Smooth muscle cell (in vitro differentiated cells): ENCODE measurements at regions not wholly inside any gene's neighbourhood (a gene's known extent, or its start where the extent isn't known, plus 50 kb on each side); places are given as distances from the start of the nearest gene placed in this dataset.

ENCODE experiments used
- DNase-seq: peaks from one replicate; lab custom pipeline; 2025; ENCODE audit not compliant: unreplicated experiment; lab: John Stamatoyannopoulos, UW
- H2AFZ ChIP-seq: fragments of 200-600 bp; sonication (generic); 2 replicates; pipeline ENCODE4 v1.6.0; 2016; ENCODE audit warnings: antibody characterized with exemption, low read depth, mild to moderate bottlenecking
- H3F3A ChIP-seq: fragments of 200-600 bp; sonication (generic); 2 replicates; pipeline ENCODE4 v1.6.0; 2017; ENCODE audit warnings: antibody characterized with exemption, low read depth
- H3K27ac ChIP-seq: fragments of 200-600 bp; sonication (generic); 2 replicates; pipeline ENCODE4 v1.5.1; 2016; ENCODE audit warnings: low read depth, mild to moderate bottlenecking
- H3K27me3 ChIP-seq: fragments of 200-600 bp; sonication (generic); 2 replicates; pipeline ENCODE4 v1.6.1; 2016; ENCODE audit warnings: low read depth, mild to moderate bottlenecking
- H3K36me3 ChIP-seq: fragments of 200-600 bp; sonication (generic); 2 replicates; pipeline ENCODE4 v1.5.1; 2016; ENCODE audit warnings: low read depth
- H3K4me1 ChIP-seq: fragments of 200-600 bp; sonication (generic); 2 replicates; pipeline ENCODE4 v1.5.1; 2016; ENCODE audit warnings: low read depth
- H3K4me2 ChIP-seq: fragments of 200-600 bp; sonication (generic); 2 replicates; pipeline ENCODE4 v1.6.0; 2016; ENCODE audit warnings: mild to moderate bottlenecking
- H3K4me3 ChIP-seq: fragments of 200-600 bp; sonication (generic); 2 replicates; pipeline ENCODE4 v1.5.1; 2016; ENCODE audit warnings: mild to moderate bottlenecking
- H3K79me2 ChIP-seq: fragments of 200-600 bp; sonication (generic); 2 replicates; pipeline ENCODE4 v1.6.0; 2016; ENCODE audit warnings: low read depth, mild to moderate bottlenecking
- H3K9ac ChIP-seq: fragments of 200-600 bp; sonication (generic); 2 replicates; pipeline ENCODE4 v1.6.0; 2016; ENCODE audit warnings: low read depth
- H3K9me3 ChIP-seq: fragments of 200-600 bp; sonication (generic); replicated peaks from 2 replicates; pipeline ENCODE4 v1.5.1; 2016; ENCODE audit warnings: low read depth
- H4K20me1 ChIP-seq: fragments of 200-600 bp; sonication (generic); 2 replicates; pipeline ENCODE4 v1.6.0; 2016; ENCODE audit warnings: low read depth
- CTCF ChIP-seq: fragments of 200-600 bp; sonication (generic); IDR thresholded peaks from 2 replicates; pipeline ENCODE4 v1.5.1; 2017; ENCODE audit warnings: borderline replicate concordance, mild to moderate bottlenecking, antibody characterized with exemption; ENCODE audit not compliant: insufficient read depth, poor library complexity, severe bottlenecking
- WGBS: methylation state at CpG from one replicate; pipeline ENCODE4 v1.1.7; 2016; ENCODE audit warnings: low lambda C conversion rate; 5-methylcytosine and 5-hydroxymethylcytosine counted together

DNA sequence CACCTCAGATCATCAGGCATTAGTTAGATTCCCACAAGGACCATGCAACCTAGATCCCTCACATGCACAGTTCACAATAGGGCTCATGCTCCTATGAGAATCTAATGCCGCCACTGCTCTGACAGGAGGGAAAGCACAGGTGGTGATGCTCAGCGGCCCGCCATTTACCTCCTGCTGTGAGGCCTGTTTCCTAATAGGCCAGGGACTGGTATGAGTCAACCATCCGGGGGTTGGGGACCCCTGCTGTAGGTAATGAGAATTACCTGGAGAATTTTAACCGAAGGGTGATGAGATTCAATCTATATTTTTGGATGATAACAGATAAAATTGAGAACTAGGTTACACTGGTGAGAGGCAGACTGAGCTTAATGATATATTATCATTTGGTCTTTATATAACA is 101.4 kb downstream of the LACC1 start:
- no peak for DNase-seq
- Histone ChIP-seq H3K36me3 (no peaks in the 10 kb centered on the region), H2AFZ (no peak overlapping the region), H3K4me2 (no peak overlapping the region), H3K27ac (no peak overlapping the region), H3K9me3 (no peaks in the 10 kb centered on the region), H3K79me2 (no peaks in the 10 kb centered on the region), H3K4me1 (peaks cover 21% of the 10 kb centered on the region), H3K9ac (no peak overlapping the region), H4K20me1 (no peaks in the 10 kb centered on the region), H3K27me3 (no peaks in the 10 kb centered on the region), H3F3A (peaks cover 5% of the 10 kb centered on the region), H3K4me3 (no peak overlapping the region)
- no peak for TF ChIP-seq CTCF
- WGBS: 82% methylated on average over 5 of the region's 5 CpGs

- Histone ChIP-seq H3K4me3 (no peak overlapping the region), H3F3A (peaks cover 10% of the 10 kb centered on the region), H4K20me1 (no peaks in the 10 kb centered on the region), H3K36me3 (no peaks in the 10 kb centered on the region), H2AFZ (no peak overlapping the region), H3K4me1 (peaks cover 27% of the 10 kb centered on the region), H3K79me2 (no peaks in the 10 kb centered on the region), H3K27ac (no peak overlapping the region), H3K27me3 (no peaks in the 10 kb centered on the region), H3K4me2 (no peak overlapping the region), H3K9ac (no peak overlapping the region), H3K9me3 (no peaks in the 10 kb centered on the region)
- TF ChIP-seq CTCF: no peak
- 97% methylated on average over 3 of the region's 3 CpGs for WGBS
- DNase-seq: no peak
Observed at GRCh38 chr13:43981512-43982301, 102.0 kb downstream of the LACC1 start.

DNA sequence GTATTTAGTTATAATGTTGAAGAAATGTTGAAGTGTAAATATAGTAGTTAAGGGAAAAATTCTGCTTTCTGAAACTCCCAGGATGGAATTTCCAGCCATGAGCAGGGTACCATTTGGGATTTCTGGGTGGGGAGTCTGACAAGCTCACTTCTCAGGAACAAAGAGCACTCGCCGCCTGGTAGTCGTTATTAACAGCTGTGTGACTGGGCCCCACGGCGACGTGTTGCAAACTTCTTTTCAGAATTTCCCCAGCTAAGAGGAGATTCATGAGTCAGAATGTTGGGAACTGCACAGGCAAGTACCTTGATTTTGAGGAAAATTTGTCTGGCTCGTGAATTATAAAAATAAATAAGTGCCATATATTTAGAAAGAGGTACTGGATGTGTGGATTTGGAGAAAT is 103.7 kb downstream of the LACC1 start:
- Histone ChIP-seq H4K20me1 (no peaks in the 10 kb centered on the region), H3K9me3 (no peaks in the 10 kb centered on the region)
- WGBS: 13% methylated on average over 7 of the region's 7 CpGs

More for the DNA sequence above, 103.7 kb downstream of the LACC1 start:
- peak overlapping the region; percentile 15 for H3K4me2 ChIP-seq
- TF ChIP-seq CTCF: no peak
- H3K79me2 ChIP-seq: no peaks in the 10 kb centered on the region
- H3K4me3 ChIP-seq: no peak overlapping the region
- H3K36me3 ChIP-seq: no peaks in the 10 kb centered on the region
- H3K27ac ChIP-seq: no peak overlapping the region
- H3K4me1 ChIP-seq: peaks cover 29% of the 10 kb centered on the region
- DNase-seq: no peak
- H2AFZ ChIP-seq: peak overlapping the region; percentile 31
- no peak overlapping the region for H3K9ac ChIP-seq
- H3K27me3 ChIP-seq: no peaks in the 10 kb centered on the region
- peaks cover 13% of the 10 kb centered on the region for H3F3A ChIP-seq
